SK-N-SH (cell line): ENCODE measurements at regions not wholly inside any gene's neighbourhood (a gene's known extent, or its start where the extent isn't known, plus 50 kb on each side); places are given as distances from the start of the nearest gene placed in this dataset.

Experiments
- CHD2 ChIP-seq: fragments of 150-350 bp; IDR thresholded peaks from 2 replicates; pipeline ENCODE4 v1.6.1; 2018; ENCODE audit warnings: low read length; ENCODE audit not compliant: partially characterized antibody
- CTCF ChIP-seq: fragments of 200-600 bp; sonication (generic); IDR thresholded peaks from 2 replicates; pipeline ENCODE4 v1.6.1; 2017; ENCODE audit warnings: antibody characterized with exemption, mild to moderate bottlenecking, moderate library complexity
- EP300 ChIP-seq, 2 experiments: IDR thresholded peaks; 2 replicates each; pipeline versions ENCODE4 v1.4.0 to v1.6.1; 2012; ENCODE audit warnings: borderline replicate concordance in 1 of 2, low read depth in 1 of 2, low read length in 1 of 2
- FOXJ3 ChIP-seq: sonication (generic); formaldehyde crosslinking; IDR thresholded peaks from 2 replicates; pipeline ENCODE4 v1.5.1; 2020; ENCODE audit warnings: mild to moderate bottlenecking, missing genetic modification reagents
- FOXM1 ChIP-seq: IDR thresholded peaks from 2 replicates; pipeline ENCODE4 v1.4.0; 2012; ENCODE audit warnings: low read depth, mild to moderate bottlenecking
- JUND ChIP-seq: IDR thresholded peaks from 2 replicates; pipeline ENCODE4 v1.4.0; 2012
- MAX ChIP-seq: IDR thresholded peaks from 2 replicates; pipeline ENCODE4 v1.4.0; 2012; ENCODE audit warnings: low read depth
- NFIC ChIP-seq: IDR thresholded peaks from 2 replicates; pipeline ENCODE4 v1.4.0; 2012; ENCODE audit warnings: borderline replicate concordance
- POLR2AphosphoS5 ChIP-seq: IDR thresholded peaks from 2 replicates; pipeline ENCODE4 v1.6.1; 2012; ENCODE audit warnings: low read depth, low read length
- SIN3A ChIP-seq: IDR thresholded peaks from 2 replicates; pipeline ENCODE4 v1.6.1; 2012; ENCODE audit warnings: low read depth, mild to moderate bottlenecking, low read length, moderate library complexity, borderline replicate concordance
- TAF1 ChIP-seq: IDR thresholded peaks from 2 replicates; pipeline ENCODE4 v1.6.1; 2012; ENCODE audit warnings: low read depth, mild to moderate bottlenecking, low read length, moderate library complexity, borderline replicate concordance
- TF ChIP-seq, protein P1 (sequence below): fragments of 150-350 bp; IDR thresholded peaks from 2 replicates; pipeline ENCODE4 v1.6.1; 2017; ENCODE audit warnings: antibody characterized with exemption, low read length, low read depth, borderline replicate concordance
- TF ChIP-seq, protein P2 (sequence below): IDR thresholded peaks from 2 replicates; pipeline ENCODE4; 2012

DNA sequence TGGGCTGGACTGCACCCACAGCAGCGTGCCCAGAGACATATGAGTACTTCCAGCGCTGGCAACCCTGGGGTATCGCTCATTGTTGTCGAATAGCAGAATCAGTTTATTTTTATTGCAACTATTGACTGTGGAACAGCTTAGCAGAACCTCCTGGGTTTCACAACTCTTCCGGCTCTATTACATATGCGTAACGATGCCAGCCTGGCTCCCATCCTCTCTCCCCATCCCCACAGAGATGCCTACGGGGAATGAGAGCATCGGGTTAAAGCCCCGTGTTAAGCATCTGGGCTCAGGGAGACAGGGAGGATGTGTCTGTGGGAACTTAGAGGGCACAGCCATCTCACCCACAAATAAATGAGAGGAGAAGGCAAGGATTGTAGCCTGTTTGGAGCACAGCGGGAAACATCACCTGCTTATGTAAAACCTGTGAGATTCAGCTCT, 76.6 kb upstream of the DLG1 start:
- no peak for TF ChIP-seq CTCF
- no peak for TF ChIP-seq EP300 (IDR thresholded peaks at IDR 0.05; ENCODE audit: borderline replicate concordance in 1 of 2, low read depth in 1 of 2, low read length in 1 of 2)
- no peak for TF ChIP-seq POLR2AphosphoS5
- TF ChIP-seq FOXM1: no peak
- TF ChIP-seq MAX: no peak
- TF ChIP-seq JUND: no peak
- TF ChIP-seq, protein P1, sequence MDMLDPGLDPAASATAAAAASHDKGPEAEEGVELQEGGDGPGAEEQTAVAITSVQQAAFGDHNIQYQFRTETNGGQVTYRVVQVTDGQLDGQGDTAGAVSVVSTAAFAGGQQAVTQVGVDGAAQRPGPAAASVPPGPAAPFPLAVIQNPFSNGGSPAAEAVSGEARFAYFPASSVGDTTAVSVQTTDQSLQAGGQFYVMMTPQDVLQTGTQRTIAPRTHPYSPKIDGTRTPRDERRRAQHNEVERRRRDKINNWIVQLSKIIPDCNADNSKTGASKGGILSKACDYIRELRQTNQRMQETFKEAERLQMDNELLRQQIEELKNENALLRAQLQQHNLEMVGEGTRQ: no peak
- TF ChIP-seq CHD2: no peak
- TF ChIP-seq TAF1: no peak
- no peak for TF ChIP-seq FOXJ3 (CRISPR knock-in tag)
- TF ChIP-seq SIN3A: no peak
- no peak for TF ChIP-seq NFIC
- TF ChIP-seq, protein P2, sequence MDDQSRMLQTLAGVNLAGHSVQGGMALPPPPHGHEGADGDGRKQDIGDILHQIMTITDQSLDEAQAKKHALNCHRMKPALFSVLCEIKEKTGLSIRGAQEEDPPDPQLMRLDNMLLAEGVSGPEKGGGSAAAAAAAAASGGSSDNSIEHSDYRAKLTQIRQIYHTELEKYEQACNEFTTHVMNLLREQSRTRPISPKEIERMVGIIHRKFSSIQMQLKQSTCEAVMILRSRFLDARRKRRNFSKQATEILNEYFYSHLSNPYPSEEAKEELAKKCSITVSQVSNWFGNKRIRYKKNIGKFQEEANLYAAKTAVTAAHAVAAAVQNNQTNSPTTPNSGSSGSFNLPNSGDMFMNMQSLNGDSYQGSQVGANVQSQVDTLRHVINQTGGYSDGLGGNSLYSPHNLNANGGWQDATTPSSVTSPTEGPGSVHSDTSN: no peak
